Amygdala (tissue), 56 donors: ENCODE measurements at regions not wholly inside any gene's neighbourhood (a gene's known extent, or its start where the extent isn't known, plus 50 kb on each side); places are given as distances from the start of the nearest gene placed in this dataset.

Source experiments
- DNase-seq, 56 donors: peaks; one replicate each; lab custom pipeline; 2025; lab: John Stamatoyannopoulos, UW

- DNase-seq = no peak
These were observed 217.7 kb upstream of the ZP4 start for GRCh38 chr1:238108417-238108816.

DNA sequence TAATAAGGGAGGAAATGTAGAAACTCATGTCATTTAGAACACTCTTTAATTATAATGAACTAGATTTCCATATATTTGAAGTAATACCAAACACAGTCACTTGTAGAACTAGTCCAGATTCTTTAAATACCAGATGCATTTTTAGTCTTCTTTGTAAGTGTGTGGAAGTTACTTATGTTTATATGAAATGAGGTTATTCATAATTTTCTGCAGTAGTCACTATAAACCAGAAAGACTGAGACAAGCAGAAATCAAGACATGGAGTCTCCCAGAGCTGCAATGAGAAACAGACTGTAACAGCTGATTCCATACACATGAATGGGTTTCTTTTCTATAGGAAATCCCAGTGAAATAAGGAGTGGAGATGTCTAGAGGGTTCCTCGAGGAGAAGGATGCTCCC lies 216.6 kb upstream of the ZP4 start:
- DNase-seq = no peak

DNA sequence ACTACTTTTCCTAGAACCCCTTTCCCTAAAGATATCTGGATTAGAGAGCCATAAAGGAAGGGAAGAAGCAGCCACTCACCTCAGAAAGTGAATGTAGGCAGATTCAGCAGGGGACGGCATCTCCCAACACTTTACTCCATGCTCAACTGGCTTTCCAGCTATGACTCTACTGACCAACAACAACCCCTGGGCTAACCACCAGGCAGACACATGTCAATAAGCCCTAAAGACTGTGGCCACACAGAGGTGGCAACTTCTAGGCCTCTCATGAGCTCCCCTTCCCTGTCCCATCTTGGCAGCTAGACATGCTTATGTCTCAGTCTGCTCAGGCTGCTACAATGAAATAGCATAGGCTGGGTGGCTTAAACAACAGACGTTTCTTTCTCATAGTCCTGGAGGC lies 214.0 kb upstream of the ZP4 start:
- DNase-seq = no peak

GRCh38 chr1:238101923-238102322 lies 211.2 kb upstream of the ZP4 start:
- DNase-seq = no peak

DNA sequence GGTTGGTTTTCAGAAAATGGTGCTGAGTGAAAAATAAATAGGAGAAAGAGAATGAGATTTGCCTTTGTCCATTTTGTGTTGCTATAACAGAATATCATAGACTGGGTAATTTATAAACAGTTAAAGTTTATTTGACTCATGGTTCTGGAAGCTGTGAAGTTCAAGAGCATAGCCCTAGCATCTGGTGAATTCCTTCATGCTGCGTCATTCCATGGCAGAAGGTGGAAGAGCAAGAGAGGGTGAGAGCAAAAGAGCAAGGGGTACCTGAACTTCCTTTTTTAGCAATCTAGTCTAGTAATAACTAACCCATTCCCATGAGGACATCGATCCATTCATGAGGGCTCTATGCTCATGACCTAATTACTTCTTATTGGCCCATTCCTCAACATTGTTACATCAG lies 209.1 kb upstream of the ZP4 start:
- DNase-seq = no peak

DNA sequence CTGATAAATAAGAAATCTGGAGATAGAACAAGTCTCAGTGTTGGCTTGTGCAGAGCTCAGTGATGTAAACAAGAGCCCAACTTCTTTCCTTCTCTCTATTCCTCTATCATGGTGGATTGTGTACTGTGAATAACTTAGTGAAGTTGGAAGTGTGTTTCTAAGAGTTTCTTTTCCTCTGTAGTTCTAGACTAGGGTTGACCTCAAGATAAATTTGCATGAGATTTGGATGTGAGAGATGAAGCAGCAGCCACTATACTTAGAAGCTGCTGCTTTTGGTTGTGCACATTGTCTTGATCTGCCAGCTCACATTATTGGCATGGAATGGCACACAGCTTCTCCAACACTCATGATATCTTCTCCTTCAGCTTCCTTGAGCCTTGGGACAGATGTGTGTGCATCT lies 198.9 kb upstream of the ZP4 start:
- DNase-seq = no peak

- DNase-seq = no peak
These were observed 198.0 kb upstream of the ZP4 start for GRCh38 chr1:238088560-238089290.

DNA sequence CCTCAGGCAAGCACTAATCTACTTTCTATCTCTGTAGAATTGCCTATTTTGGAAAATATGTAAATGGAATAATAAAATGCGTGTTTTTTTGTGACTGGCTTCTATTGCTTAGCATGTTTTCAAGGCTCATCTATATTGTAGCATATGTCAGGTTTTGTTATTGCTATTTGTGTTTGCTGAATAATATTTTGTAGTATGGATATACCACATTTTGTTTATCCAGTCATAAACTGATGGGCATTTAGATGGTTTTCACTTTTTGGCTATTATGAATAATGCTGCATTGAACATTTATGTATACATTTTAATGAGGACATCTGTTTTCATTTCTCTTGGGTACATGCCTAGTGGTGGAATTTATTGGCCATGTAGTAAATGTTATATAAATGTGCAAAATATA lies 183.3 kb upstream of the ZP4 start:
- no peak for DNase-seq

GRCh38 chr1:238071061-238071460 lies 180.3 kb upstream of the ZP4 start:
- no peak for DNase-seq

DNA sequence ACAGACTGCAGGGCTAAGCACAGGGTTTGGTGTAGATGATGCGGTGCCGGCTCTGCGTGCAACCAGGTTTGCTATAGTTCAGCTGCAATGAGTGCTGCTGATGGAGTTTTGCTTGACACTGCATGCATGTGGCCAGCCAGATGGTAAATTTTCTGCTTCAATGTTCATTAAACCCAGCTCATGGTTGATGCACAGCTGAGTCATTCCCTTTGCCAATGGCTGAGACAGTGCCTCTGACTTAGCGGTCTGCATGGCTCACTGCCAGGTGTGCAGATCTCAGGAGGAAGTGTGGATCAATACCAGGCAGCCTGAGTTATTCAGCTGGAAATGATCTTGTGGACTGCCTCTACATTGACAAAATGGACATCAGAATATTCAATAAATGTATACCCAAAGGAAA lies 172.7 kb upstream of the ZP4 start:
- DNase-seq = no peak

- no peak for DNase-seq
These were observed 171.4 kb upstream of the ZP4 start for GRCh38 chr1:238061967-238062613.

DNA sequence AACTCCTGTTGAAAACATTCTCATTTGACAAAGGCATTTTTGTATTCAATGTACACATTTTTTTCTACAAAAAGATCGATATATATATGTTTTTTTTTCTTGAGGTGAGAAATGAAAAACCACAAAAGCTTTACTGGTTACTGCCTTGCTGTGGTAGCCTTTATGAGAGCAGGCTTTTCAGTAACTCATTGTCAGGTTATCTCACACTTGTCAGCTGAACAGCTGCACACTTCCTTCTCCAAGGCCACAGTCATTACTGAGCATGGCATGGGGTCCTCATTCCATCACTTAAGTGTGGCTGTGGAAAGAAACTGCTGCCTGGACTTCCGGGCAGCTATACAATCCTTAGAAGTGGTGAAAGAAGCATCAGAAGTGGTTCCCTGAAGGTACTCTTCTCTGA lies 169.3 kb upstream of the ZP4 start:
- DNase-seq = no peak

GRCh38 chr1:238052496-238053266 lies 162.0 kb upstream of the ZP4 start:
- no peak for DNase-seq

- DNase-seq = no peak
These were observed 138.4 kb upstream of the ZP4 start for GRCh38 chr1:238029126-238029525.

DNA sequence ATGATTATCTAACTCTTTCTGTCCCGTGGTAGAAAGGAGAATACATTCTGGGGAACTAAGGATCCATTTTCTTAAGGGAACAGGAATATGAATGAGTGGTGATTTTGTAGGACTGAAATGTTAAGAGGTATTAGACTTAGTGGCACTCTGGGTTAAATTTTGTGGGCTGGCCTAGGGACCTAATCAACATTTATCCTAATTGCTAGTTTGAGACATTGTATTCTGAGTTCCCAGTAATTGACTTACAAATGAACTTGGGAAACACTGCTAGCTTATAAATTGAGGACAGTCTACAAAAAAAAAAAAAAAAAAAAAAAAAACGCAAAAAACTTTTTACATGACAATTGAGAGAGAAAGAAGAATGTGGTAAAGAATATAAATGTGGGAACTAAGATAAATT lies 136.6 kb upstream of the ZP4 start:
- DNase-seq = no peak

DNA sequence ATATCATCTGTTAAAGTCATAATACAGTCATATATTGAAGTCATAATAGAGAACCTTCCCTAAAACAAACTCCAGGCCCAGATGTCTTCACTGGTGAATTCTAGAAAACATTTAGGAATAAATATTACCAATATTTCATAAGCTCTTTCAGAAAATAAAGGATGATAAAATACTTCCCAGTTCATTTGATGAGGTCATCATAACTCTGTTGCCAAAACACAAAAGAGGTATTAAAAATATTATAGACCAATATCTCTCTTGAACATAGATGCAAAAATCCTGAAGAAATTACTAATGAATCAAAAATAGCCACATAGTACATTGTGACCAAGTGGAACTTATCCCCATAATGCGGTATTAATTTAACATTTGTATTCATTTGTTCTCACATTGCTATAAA lies 132.4 kb upstream of the ZP4 start:
- DNase-seq = no peak

DNA sequence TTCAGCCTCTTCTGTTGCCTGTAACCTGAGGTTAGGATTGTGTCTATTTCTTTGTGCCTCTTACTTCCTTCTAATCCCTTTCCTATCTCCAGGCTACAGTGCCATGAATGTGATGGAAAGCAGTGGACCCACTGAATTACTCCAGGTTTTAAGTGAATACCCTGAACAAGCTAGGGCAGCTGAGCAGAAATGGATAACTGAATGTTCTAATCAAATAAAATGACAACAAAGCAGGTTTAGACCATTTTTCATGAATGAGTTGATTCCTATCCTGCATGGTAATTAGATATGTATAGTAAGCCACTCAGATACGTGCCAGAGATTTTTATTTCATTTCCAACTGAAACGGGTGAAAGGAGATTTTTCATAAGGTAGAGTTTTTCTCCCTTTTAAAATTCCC lies 127.5 kb upstream of the ZP4 start:
- no peak for DNase-seq

DNA sequence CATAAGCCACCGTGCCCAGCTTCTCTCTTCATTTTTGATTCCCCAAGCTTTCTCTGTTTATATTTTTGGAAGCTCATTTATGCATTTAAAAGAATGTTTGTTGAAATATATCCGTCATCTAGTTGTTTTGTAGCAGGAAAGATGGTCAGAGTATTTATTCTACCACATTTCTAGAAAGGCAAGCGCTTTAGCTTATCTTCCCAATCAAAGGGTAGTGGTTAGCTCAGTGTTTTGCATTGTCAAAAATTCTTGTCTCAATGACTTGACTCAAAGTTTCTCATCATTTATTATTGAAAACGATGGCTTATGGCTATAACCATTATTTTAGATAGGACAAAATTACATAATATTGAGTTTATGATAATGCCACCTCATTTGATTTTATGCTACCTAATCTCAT lies 116.1 kb upstream of the ZP4 start:
- DNase-seq = no peak

- no peak for DNase-seq
These were observed 114.4 kb upstream of the ZP4 start for GRCh38 chr1:238005116-238005515.

- DNase-seq = no peak
These were observed 111.1 kb upstream of the ZP4 start for GRCh38 chr1:238001818-238002217.

- DNase-seq = no peak
These were observed 108.8 kb upstream of the ZP4 start for GRCh38 chr1:237999426-238000052.
